AG04449 (cell line): ENCODE measurements at regions not wholly inside any gene's neighbourhood (a gene's known extent, or its start where the extent isn't known, plus 50 kb on each side); places are given as distances from the start of the nearest gene placed in this dataset.
"Not testable (repeated sequence)": the region's sequence is repeated elsewhere in the genome, so short reads cannot be mapped to it uniquely, and the experiment has no call there.

Source experiments
- CTCF ChIA-PET: fragments of 350-600 bp; formaldehyde crosslinking; extraction: SDS; loops from one replicate; lab custom pipeline; 2021; ENCODE audit warnings: antibody characterized with exemption; lab: Yijun Ruan, JAX
- POLR2A ChIA-PET: fragments of 400-600, 350-600 bp; formaldehyde crosslinking; extraction: SDS; loops from one replicate; lab custom pipeline; 2020; ENCODE audit warnings: antibody characterized with exemption, inconsistent platforms; lab: Yijun Ruan, JAX
- DNase-seq: peaks from one replicate; pipeline ENCODE4 v3.0.0-alpha.2; 2010; ENCODE audit warnings: low read depth, low spot score
- H3K4me3 ChIP-seq: 2 replicates; pipeline ENCODE4 v1.5.1; 2011; ENCODE audit warnings: low read depth, mild to moderate bottlenecking, control low read depth, low read length
- TF ChIP-seq, protein P1 (sequence below): IDR thresholded peaks from one replicate; pipeline ENCODE4 v1.5.1; 2011; ENCODE audit warnings: mild to moderate bottlenecking, moderate library complexity, low read length, control low read depth, inconsistent platforms; ENCODE audit not compliant: insufficient read depth; ENCODE audit errors: missing control alignments

DNA sequence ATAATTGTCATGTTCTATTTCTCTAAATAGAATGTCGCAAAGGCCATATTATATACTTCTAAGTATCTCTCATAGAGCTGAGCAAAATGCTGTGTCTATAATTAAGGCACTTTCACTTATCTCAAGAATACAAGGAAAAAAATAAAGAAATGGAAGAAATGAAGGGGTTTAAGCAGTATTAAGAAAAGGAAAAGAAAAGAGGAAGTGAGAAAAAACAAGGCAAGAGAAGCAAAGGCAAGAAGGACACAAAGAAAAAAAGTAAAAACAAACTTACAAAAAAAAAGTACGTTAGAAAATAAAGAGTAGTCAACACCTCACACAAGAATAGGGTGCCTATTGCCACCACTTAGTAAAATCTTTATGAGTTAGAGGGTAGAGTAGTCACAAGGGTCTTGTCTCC is 506.2 kb downstream of the GABRG2 start:
- POLR2A ChIA-PET, result no interaction called here
- DNase-seq, result no peak
- TF ChIP-seq, protein P1, sequence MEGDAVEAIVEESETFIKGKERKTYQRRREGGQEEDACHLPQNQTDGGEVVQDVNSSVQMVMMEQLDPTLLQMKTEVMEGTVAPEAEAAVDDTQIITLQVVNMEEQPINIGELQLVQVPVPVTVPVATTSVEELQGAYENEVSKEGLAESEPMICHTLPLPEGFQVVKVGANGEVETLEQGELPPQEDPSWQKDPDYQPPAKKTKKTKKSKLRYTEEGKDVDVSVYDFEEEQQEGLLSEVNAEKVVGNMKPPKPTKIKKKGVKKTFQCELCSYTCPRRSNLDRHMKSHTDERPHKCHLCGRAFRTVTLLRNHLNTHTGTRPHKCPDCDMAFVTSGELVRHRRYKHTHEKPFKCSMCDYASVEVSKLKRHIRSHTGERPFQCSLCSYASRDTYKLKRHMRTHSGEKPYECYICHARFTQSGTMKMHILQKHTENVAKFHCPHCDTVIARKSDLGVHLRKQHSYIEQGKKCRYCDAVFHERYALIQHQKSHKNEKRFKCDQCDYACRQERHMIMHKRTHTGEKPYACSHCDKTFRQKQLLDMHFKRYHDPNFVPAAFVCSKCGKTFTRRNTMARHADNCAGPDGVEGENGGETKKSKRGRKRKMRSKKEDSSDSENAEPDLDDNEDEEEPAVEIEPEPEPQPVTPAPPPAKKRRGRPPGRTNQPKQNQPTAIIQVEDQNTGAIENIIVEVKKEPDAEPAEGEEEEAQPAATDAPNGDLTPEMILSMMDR, result no peak
- no peak overlapping the region for H3K4me3 ChIP-seq
- CTCF ChIA-PET, result no interaction called here

DNA sequence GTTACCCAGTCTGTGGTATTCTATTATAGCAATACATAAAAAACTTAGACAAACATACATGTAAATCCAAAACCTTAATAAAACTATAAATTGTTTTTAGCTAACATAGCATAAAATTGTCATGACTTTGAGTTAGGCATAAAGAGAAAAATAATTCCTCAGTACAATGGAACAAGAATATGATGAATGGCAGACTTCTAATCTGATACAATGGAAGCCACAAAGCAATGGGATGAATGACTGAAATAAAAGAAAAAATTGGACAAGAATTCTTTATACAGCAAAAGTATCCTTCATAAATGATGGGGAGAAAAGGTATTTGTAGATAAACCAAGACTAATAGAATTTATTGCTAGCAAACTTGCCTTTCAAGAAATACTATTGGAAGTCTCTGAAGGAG is 524.2 kb downstream of the GABRG2 start:
- POLR2A ChIA-PET, result no interaction called here
- CTCF ChIA-PET, result no interaction called here
- TF ChIP-seq, protein P1, result no peak
- no peak overlapping the region for H3K4me3 ChIP-seq
- no peak for DNase-seq

DNA sequence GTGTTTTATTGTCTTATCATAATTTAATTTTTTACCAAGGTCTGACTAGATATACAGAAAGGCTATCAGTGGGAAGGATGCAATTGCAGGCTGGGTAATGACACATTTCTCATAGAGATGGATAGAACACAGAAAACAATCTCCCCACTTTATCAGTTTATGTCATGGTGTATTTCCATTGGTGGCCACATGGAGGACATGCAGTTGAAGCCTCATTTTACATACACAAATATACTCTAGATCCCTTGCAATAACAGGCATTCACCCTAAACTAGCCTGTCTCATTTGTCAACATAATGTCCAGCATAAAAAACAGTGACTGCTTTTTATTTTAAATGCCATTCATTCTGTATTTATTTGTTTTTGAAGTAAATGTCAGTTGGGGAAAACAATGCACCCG is 526.3 kb downstream of the GABRG2 start:
- ChIA-PET POLR2A (no interaction called here), CTCF (no interaction called here)
- TF ChIP-seq, protein P1, result no peak
- no peak for DNase-seq
- no peak overlapping the region for H3K4me3 ChIP-seq

DNA sequence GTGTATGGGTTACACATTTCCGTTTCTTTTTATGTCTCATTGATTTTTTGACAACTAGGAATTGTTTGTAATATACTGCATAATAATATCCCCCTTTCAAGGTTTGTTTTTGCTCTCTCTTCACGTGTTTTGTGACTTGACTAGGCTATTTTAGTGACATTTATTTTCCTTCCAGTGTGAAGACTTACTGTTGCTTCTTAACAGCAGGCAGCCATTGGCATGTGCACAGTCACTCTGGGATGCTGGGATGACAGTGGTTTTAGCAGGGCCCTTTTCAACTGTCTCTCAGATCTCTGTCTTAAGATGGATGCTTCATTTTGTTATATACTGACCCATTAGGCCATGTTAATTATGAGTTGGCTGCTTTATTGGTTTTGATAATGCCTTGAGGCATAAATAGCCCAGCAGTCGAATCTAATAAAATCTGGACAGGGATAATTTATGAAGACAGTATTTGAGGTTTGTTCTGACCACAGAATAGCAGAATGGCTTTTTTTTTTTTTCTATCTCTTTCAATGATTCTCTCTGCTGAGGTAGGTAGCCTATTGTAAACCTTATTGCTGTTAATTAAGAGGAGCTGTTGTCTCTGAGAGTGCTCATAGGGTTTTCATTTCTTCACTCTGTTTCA is 536.0 kb downstream of the GABRG2 start:
- ChIA-PET CTCF (no interaction called here), POLR2A (no interaction called here)
- TF ChIP-seq, protein P1, result no peak
- H3K4me3 ChIP-seq, result no peak overlapping the region
- DNase-seq, result no peak

DNA sequence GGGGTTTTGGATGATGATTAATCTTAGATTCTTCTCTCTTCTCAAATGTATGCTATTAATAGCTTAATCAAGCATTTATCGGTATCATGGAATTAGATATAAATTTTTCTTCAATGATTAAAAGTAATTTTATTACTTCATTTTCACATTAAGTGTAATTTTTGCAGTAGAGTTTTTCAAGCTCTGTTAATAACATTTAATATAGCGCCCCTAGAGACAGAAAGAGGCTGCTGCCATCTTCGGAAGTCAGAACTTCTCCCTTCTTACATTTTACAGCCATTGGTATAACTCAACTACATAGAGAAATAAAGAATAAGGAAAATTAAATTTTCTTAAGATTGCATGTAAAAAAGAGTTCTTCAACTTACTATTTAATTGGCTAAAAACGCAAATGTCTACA is 540.3 kb downstream of the GABRG2 start:
- CTCF ChIA-PET, result no interaction called here
- POLR2A ChIA-PET, result no interaction called here

DNA sequence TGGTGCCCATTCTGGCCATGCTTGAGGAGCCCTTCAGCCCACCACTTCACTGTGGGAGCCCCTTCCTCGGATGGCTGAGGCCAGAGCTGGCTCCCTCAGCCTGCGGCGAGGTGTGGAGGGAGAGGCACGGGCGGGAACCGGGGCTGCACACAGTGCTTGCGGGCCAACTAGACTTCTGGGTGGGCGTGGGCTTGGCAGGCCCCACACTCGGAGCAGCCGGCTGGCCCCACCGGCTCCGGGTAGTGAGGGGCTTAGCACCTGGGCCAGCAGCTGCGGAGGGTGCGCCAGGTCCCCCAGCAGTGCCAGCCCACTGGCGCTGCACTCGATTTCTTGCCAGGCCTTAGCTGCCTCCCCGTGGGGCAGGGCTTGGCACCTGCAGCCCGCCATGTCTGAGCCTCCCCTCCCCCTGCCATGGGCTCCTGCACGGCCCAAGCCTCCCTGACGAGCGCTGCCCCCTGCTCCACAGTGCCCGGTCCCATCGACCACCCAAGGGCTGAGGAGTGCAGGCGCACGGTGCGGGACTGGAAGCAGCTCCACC is 554.2 kb downstream of the GABRG2 start:
- H3K4me3 ChIP-seq, CTCF ChIA-PET, DNase-seq, POLR2A ChIA-PET: not testable (repeated sequence)

More for the DNA sequence above, 540.3 kb downstream of the GABRG2 start:
- TF ChIP-seq, protein P1, result no peak
- no peak for DNase-seq
- no peak overlapping the region for H3K4me3 ChIP-seq

DNA sequence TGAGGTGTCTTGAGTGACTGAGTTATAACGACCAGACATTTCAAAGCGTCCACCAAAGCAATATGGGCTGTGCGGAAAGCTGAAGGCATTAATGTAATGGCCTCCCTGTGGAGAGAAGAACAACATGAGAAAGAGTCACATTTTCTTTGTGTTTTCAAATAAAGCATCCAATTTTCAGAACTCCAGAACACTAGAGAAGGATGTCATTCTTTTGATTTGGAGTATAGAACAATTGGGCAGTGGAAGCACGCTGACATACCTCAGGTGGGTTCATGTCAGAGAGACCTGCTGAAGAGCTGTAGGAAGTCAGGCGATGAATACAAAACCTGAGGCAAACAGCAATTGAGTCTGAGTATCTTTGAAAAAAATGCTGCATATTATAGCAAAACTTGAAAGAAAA is 556.5 kb downstream of the GABRG2 start:
- TF ChIP-seq, protein P1, result no peak
- POLR2A ChIA-PET, result no interaction called here
- CTCF ChIA-PET, result no interaction called here
- DNase-seq, result no peak
- no peak overlapping the region for H3K4me3 ChIP-seq
